ENCODE measurements at regions not wholly inside any gene's neighbourhood (a gene's known extent, or its start where the extent isn't known, plus 50 kb on each side); places are given as distances from the start of the nearest gene placed in this dataset.

GRCh38 chr22:49086181-49086580 lies 741.5 kb downstream of the BRD1 start:
- TF ChIP-seq EZH2phosphoT487 (IDR thresholded peaks at IDR 0.05; ENCODE audit: insufficient read depth, low read depth) (no peak), EZH2 (IDR thresholded peaks at IDR 0.05; ENCODE audit: insufficient read depth, poor library complexity, severe bottlenecking) (no peak)
